ENCODE measurements at regions not wholly inside any gene's neighbourhood (a gene's known extent, or its start where the extent isn't known, plus 50 kb on each side); places are given as distances from the start of the nearest gene placed in this dataset.

DNA sequence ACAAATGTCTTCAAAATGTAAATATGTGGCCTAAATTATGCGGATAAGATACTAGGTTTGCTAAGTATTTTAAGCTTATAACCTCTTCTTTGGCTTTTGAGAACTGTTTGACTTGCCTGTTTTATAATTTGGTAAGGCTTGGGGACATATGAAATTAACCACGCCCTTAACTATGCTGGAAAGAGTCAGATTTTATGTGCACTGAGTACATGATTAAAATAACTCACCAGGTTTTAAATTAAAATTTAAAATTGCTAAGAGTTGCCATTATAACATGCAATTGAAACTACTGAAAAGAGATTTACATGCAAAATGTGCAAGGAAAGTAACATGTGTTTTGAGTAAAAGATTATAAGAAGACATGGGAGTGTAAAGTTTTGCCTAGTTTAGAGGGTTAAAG lies 141.9 kb downstream of the WDR11 start:
- TF ChIP-seq PKNOX1 (IDR thresholded peaks at IDR 0.05) (no peak), SUZ12 (IDR thresholded peaks at IDR 0.05) (no peak), FOXK2 (IDR thresholded peaks at IDR 0.05) (no peak), FOXA1 (IDR thresholded peaks at IDR 0.05) (no peak), BHLHE40 (IDR thresholded peaks at IDR 0.05; ENCODE audit: borderline replicate concordance) (no peak)

Measured in HEK293T (cell line).